ENCODE measurements at regions not wholly inside any gene's neighbourhood (a gene's known extent, or its start where the extent isn't known, plus 50 kb on each side); places are given as distances from the start of the nearest gene placed in this dataset.

DNA sequence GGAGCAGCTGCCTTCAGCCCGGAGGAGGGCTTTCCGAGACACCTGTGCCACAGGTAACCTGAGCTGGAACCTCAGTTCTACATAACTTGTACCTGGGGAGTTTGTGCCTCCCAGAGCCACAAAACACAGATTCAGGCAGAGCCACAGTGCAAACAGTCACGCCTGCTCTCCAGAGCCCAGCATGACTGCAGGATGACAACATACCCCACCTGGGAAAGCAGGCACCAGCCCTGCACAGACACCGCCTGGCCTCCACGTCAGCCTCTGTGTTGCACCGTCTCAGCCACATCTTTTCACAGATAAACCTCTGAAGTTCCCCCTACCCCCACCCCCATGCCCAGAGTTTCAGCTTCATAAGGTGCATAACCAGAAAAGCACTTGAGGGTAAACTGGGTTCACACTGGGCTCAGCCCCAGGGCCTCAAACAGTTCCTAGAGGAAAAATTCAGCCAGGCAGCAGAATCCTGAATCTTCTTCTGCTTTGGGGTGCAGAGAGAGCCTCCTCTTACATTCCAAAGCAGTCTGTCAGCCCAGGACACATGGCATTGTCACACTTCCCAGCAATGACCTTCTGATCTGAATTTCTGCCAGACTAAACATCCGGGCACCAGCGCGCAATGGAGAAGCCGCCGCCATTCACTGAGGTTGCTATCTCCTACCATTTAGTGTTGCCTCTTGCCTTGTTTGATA lies 229.5 kb downstream of the TOMM20 start:
- no peaks in the 10 kb centered on the region for H4K20me1 ChIP-seq (ENCODE audit: insufficient read depth)
- H3K27ac ChIP-seq (ENCODE audit: low read depth in 2 of 2, low read length in 1 of 2): no peak overlapping the region
- ChIA-PET POLR2A (no interaction called here), CTCF (interaction anchor here (0.5 kb wide), 1 partner anchor 11 kb away, joined by 4 read pairs; no protein-coding TSS in a partner anchor)
- no peaks in the 10 kb centered on the region for H3K9me2 ChIP-seq
- H3K27me3 ChIP-seq (ENCODE audit: insufficient read depth): no peaks in the 10 kb centered on the region
- H3K36me3 ChIP-seq (replicated peaks in 1 of 2; ENCODE audit: control insufficient read depth in 1 of 2, insufficient read depth in 2 of 2, low read length in 1 of 2): no peaks in the 10 kb centered on the region
- H3K4me3 ChIP-seq (ENCODE audit: low read depth in 2 of 2, low read length in 1 of 2): no peak overlapping the region
- H3K79me2 ChIP-seq (ENCODE audit: insufficient read depth): no peaks in the 10 kb centered on the region
- H3K9me3 ChIP-seq: no peaks in the 10 kb centered on the region
- 80% methylated on average over 11 of the region's 11 CpGs for WGBS (ENCODE audit: low lambda C conversion rate)
- H3F3A ChIP-seq (replicated peaks; ENCODE audit: insufficient read depth): no peaks in the 10 kb centered on the region
- DNase-seq: no peak
- no peak overlapping the region for H3K9ac ChIP-seq
- H2AFZ ChIP-seq (ENCODE audit: low read depth): no peak overlapping the region
- no peak overlapping the region for H3K4me2 ChIP-seq
- TF ChIP-seq, protein P1, sequence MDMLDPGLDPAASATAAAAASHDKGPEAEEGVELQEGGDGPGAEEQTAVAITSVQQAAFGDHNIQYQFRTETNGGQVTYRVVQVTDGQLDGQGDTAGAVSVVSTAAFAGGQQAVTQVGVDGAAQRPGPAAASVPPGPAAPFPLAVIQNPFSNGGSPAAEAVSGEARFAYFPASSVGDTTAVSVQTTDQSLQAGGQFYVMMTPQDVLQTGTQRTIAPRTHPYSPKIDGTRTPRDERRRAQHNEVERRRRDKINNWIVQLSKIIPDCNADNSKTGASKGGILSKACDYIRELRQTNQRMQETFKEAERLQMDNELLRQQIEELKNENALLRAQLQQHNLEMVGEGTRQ (IDR thresholded peaks at IDR 0.05; ENCODE audit: borderline replicate concordance, low read depth, low read length): no peak
- no peak for TF ChIP-seq FOSL2 (IDR thresholded peaks at IDR 0.05; ENCODE audit: borderline replicate concordance, low read depth)
- TF ChIP-seq TCF12 (IDR thresholded peaks at IDR 0.05): peak; percentile 19; the same call in 1 of the 2 replicates
- no peak for TF ChIP-seq CHD2 (IDR thresholded peaks at IDR 0.05; ENCODE audit: low read length, partially characterized antibody)
- TF ChIP-seq, protein P2, sequence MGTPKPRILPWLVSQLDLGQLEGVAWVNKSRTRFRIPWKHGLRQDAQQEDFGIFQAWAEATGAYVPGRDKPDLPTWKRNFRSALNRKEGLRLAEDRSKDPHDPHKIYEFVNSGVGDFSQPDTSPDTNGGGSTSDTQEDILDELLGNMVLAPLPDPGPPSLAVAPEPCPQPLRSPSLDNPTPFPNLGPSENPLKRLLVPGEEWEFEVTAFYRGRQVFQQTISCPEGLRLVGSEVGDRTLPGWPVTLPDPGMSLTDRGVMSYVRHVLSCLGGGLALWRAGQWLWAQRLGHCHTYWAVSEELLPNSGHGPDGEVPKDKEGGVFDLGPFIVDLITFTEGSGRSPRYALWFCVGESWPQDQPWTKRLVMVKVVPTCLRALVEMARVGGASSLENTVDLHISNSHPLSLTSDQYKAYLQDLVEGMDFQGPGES (IDR thresholded peaks at IDR 0.05; ENCODE audit: low read depth, low read length): no peak
- no peak for TF ChIP-seq MAX (IDR thresholded peaks at IDR 0.05; ENCODE audit: low read depth)
- TF ChIP-seq, protein P3, sequence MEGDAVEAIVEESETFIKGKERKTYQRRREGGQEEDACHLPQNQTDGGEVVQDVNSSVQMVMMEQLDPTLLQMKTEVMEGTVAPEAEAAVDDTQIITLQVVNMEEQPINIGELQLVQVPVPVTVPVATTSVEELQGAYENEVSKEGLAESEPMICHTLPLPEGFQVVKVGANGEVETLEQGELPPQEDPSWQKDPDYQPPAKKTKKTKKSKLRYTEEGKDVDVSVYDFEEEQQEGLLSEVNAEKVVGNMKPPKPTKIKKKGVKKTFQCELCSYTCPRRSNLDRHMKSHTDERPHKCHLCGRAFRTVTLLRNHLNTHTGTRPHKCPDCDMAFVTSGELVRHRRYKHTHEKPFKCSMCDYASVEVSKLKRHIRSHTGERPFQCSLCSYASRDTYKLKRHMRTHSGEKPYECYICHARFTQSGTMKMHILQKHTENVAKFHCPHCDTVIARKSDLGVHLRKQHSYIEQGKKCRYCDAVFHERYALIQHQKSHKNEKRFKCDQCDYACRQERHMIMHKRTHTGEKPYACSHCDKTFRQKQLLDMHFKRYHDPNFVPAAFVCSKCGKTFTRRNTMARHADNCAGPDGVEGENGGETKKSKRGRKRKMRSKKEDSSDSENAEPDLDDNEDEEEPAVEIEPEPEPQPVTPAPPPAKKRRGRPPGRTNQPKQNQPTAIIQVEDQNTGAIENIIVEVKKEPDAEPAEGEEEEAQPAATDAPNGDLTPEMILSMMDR (IDR thresholded peaks at IDR 0.05): no peak
- TF ChIP-seq JUND (IDR thresholded peaks at IDR 0.05): no peak
- no peak for TF ChIP-seq USF1 (IDR thresholded peaks at IDR 0.05; ENCODE audit: borderline replicate concordance, low read depth)
- H3K4me1 ChIP-seq (ENCODE audit: control insufficient read depth in 1 of 2, insufficient read depth in 2 of 2, low read depth in 1 of 2, low read length in 1 of 2): peaks cover 7 to 18% of the 10 kb centered on the region in 2 experiments; a peak in 2 of 4 replicates

DNA sequence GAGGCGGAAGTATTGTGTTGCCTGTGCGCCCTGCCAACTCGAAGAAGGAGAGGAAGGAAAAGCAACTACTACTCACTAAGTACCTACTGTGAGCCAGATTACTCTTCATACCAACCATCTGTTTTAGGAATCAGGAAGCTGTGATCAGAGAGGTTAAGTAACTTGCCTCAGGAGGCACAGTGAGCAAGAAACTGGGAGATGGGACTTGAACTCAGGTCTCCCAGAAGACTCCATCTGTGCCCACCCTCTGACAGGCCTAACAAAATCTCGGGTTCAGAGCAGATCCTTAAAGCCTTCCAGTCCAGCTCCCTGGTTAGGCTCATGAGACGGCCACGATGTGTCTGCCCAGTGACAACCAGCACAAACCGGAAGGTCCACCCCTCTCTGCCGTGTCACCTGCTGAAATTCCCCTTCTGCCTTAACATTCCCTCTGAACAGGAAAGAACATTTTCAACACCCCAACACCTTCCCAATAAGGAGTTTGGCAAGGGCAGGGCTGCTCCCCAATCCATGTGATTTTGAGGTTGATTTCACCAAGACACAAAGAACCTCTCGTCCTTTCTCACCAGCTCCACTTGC lies 230.1 kb downstream of the TOMM20 start:
- Histone ChIP-seq H3K4me2 (no peak overlapping the region), H3K9ac (no peak overlapping the region), H3K36me3 (replicated peaks in 1 of 2; ENCODE audit: control insufficient read depth in 1 of 2, insufficient read depth in 2 of 2, low read length in 1 of 2) (no peaks in the 10 kb centered on the region), H3K9me3 (no peaks in the 10 kb centered on the region), H3K4me3 (ENCODE audit: low read depth in 2 of 2, low read length in 1 of 2) (no peak overlapping the region), H3K4me1 (ENCODE audit: control insufficient read depth in 1 of 2, insufficient read depth in 2 of 2, low read depth in 1 of 2, low read length in 1 of 2) (peaks cover 7 to 18% of the 10 kb centered on the region in 2 experiments; a peak in 2 of 4 replicates), H2AFZ (ENCODE audit: low read depth) (no peak overlapping the region), H4K20me1 (ENCODE audit: insufficient read depth) (no peaks in the 10 kb centered on the region), H3F3A (replicated peaks; ENCODE audit: insufficient read depth) (no peaks in the 10 kb centered on the region), H3K27ac (ENCODE audit: low read depth in 2 of 2, low read length in 1 of 2) (no peak overlapping the region), H3K79me2 (ENCODE audit: insufficient read depth) (no peaks in the 10 kb centered on the region), H3K9me2 (no peaks in the 10 kb centered on the region), H3K27me3 (ENCODE audit: insufficient read depth) (no peaks in the 10 kb centered on the region)
- ChIA-PET POLR2A (no interaction called here), CTCF (interaction anchor here (0.5 kb wide), 1 partner anchor 10 kb away, joined by 4 read pairs; no protein-coding TSS in a partner anchor)
- DNase-seq: no peak
- 96% methylated on average over 8 of the region's 9 CpGs for WGBS (ENCODE audit: low lambda C conversion rate)
- TF ChIP-seq RFX5 (IDR thresholded peaks at IDR 0.05; ENCODE audit: low read length) (no peak), YY1 (IDR thresholded peaks at IDR 0.05; ENCODE audit: low read depth) (no peak), RXRA (IDR thresholded peaks at IDR 0.05; ENCODE audit: borderline replicate concordance, low read depth) (no peak), RCOR1 (IDR thresholded peaks at IDR 0.05; ENCODE audit: low read length) (no peak), MAX (IDR thresholded peaks at IDR 0.05; ENCODE audit: low read depth) (no peak), SIN3A (IDR thresholded peaks at IDR 0.05; ENCODE audit: borderline replicate concordance, low read depth, low read length) (no peak), SMC3 (IDR thresholded peaks at IDR 0.05; ENCODE audit: low read depth, low read length) (no peak), PBX3 (IDR thresholded peaks at IDR 0.05) (no peak), TAF1 (IDR thresholded peaks at IDR 0.05; ENCODE audit: borderline replicate concordance, low read depth, low read length) (no peak), MEF2A (IDR thresholded peaks at IDR 0.05; ENCODE audit: borderline replicate concordance, low read depth) (no peak), TEAD4 (IDR thresholded peaks at IDR 0.05; ENCODE audit: borderline replicate concordance, insufficient read depth) (no peak)

Measured in SK-N-SH (cell line).